Activated CD8-positive, alpha-beta memory T cell treated with anti-CD3 and anti-CD28 coated beads for 36 hours (primary cell): ENCODE measurements at regions not wholly inside any gene's neighbourhood (a gene's known extent, or its start where the extent isn't known, plus 50 kb on each side); places are given as distances from the start of the nearest gene placed in this dataset.
"Not testable (repeated sequence)": the region's sequence is repeated elsewhere in the genome, so short reads cannot be mapped to it uniquely, and the experiment has no call there.

ENCODE experiments used
- CTCF ChIA-PET: fragments of 350-600 bp; sonication (Branson Sonifier 250); formaldehyde crosslinking; loops from one replicate; lab custom pipeline; 2021; ENCODE audit warnings: antibody characterized with exemption; lab: Charles Lee
- POLR2A ChIA-PET: fragments of 350-600 bp; sonication (Branson Sonifier 250); formaldehyde crosslinking; loops from one replicate; lab custom pipeline; 2021; ENCODE audit warnings: antibody characterized with exemption; lab: Charles Lee

DNA sequence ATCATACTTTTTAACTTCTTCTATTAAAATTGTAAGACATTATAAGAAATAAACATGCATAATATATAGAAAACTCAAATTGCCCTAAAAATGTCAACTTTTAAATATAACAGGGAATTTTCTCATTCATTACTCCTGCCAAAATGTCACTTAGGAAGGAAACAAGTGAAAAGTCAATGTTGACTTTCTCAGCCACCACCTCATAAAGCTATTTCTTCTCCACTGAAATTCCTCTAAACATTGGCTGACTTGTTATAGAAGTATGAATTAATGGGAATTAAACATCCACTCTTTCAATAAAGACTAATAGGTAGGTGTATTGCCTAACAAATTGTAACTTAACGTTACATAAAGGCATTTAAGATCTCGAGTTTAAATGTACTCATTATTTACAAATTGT is 499.7 kb upstream of the SYT4 start:
- CTCF ChIA-PET = no interaction called here
- POLR2A ChIA-PET = no interaction called here

DNA sequence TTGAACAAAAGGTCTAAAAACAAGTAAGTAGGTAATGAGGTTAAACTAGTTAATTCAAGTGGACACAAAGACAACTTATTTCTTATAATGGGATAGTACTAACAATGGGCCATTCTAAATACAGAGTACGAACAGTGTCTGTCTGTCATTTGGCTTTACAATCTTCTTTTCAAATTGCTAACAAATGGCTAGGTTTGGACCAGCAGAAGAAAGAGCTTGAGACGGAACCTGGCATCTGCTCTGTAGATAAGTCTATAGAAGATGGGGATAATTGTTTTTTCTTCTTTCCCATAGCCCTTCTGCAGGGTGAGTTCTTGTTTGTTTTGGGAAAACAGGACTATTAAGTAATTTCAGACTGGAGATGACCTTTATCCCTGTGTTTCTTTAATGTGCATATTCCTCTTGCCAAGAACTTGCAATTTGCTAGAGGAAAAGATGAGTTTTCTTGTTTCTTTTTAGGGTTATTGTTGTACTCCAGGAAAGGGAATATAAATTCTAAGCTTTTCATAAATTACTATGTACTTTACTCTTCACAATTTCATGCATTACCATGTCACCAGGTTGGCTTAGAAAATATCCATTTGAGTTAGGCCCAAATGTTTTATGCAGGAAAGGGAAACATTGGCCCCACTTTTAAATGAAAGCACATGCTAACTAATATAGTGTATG is 500.5 kb upstream of the SYT4 start:
- POLR2A ChIA-PET = no interaction called here
- CTCF ChIA-PET = no interaction called here

DNA sequence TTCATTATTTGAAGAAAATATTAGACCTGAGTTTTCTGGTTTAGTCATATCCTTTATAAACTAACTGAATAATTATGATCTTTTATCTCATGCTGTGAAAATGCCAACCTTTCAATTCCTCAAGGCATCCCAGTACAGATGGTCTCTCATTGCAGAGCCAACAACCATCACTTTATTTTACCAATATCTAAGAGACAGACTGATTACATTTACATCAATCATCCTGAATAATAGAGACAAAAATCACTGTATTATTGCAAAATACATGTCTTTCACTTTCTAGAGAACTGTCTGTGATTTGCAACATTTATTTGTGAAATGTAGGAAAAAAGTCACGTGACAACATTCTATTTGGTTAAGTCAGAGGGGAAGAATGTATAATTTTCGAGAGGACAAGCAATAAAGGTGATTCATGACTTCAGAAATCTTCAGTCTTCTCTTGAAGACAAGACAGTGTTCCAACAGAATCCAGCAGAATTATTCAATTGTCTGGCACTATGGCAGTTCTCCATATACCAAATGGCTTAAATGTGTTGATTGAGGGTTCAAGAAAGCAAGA is 503.6 kb upstream of the SYT4 start:
- ChIA-PET CTCF (no interaction called here), POLR2A (no interaction called here)

DNA sequence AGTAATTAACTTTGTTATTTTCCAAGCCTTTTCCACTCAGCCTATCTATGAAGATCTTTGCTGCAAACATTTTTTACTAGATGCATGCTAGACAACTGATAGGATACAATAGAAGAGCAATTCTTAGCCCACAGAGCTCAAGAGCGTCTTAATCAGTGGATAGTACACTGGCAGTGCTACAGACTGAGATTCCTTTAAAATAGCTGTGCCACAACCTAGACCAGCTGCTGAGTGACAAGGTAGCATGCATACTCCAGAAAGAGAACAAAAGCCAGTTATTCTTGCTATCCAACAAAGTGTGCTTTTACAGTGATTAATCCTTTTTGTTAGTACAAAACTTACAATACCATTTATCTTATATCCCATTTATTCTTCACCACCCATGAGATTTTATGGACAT is 507.9 kb upstream of the SYT4 start:
- ChIA-PET POLR2A (no interaction called here), CTCF (no interaction called here)

DNA sequence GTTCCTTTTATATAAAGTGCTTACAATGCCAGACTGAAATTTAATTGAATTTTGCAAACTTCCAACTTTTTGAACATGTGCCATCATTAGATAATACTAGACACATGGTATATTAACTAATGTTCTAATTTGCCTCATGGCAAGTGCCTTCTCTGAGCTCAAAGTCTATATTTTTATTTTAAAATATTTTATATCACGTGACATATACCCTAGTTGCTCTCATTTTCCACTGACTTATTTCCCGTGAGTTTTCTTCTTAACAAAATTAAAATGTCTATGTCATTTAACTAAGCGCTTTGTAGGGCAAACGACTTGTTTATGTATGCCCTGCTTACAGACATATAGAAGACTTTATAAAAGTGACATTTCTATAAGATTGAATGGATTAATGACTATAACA is 509.6 kb upstream of the SYT4 start:
- ChIA-PET POLR2A (no interaction called here), CTCF (no interaction called here)

DNA sequence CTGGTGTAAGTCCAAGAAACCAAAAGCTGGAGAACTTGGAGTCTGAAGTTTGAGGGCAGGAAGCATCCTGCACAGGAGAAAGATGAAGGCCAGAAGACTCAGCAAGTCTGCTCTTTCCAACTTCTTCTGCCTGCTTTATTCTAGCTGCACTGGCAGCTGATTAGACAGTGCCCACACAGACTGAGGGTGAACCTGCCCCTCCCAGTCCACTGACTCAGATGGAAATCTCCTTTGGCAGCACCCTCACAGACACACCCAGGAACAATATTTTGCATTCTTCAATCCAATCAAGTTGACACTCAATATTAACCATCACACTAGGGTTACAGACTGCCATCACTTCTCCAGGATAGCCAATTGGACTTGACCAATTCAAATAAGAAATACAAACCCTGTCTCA is 510.4 kb upstream of the SYT4 start:
- POLR2A ChIA-PET = not testable (repeated sequence)
- CTCF ChIA-PET = interaction anchor here (0.6 to 1.4 kb wide), 2 partner anchors 8 to 12 kb away, joined by 3 to 4 read pairs; no protein-coding TSS in a partner anchor

DNA sequence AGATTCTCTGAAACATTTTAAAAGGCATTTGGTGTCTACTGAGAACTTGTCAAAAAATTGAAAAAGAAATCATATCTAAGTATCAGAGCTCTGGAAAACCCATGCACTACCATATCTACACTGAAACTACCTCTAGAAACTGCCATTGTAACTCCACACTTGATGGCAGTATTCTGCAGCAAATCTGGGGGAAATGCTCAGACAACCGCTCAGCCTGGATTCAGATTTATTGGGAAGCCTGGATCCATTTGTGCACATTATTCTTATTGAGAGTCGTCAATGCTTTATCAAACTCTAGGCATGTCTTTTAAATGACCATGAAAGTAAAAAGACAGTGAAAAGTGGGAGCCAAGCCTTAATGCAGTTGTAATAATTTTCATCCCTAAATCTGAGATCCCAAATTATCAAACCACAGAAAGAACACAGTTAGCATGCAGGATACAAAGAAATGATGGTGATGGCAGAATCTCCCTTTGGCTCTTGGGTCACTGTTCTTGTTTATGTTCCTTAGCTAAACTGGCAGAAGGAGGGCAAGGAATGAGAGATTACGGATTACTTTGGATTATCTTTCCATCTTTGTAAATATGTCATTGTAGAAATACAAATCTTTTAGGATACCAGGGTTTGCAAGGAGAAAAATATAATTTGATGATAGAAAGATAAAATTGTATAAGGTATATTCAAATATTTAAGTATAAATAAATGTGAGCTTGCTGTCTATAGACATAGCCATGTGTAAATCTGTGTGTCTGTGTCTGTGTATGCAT is 512.1 kb upstream of the SYT4 start:
- CTCF ChIA-PET = interaction anchor here (1.4 kb wide), 1 partner anchor 10 kb away, joined by 3 read pairs; no protein-coding TSS in a partner anchor

DNA sequence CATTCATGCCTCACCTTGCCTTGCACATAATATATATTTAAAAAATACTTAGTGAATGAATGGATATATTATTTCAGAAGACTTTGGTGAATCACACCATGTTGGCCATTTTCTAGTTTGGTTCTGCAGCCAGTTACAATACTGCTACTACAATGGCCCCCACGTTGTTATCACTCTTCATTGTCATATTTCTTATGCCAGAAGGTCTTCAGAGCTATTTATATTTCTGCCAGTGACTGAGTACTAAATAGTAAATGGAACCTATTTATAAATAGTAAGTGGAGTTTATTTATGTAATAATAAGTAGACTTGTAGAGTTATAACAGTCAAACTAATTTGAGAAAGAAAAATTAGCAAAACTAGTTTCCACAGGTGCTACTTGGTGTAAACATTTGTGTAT is 516.6 kb upstream of the SYT4 start:
- POLR2A ChIA-PET = no interaction called here
- CTCF ChIA-PET = no interaction called here

More for the DNA sequence above, 512.1 kb upstream of the SYT4 start:
- POLR2A ChIA-PET = no interaction called here

DNA sequence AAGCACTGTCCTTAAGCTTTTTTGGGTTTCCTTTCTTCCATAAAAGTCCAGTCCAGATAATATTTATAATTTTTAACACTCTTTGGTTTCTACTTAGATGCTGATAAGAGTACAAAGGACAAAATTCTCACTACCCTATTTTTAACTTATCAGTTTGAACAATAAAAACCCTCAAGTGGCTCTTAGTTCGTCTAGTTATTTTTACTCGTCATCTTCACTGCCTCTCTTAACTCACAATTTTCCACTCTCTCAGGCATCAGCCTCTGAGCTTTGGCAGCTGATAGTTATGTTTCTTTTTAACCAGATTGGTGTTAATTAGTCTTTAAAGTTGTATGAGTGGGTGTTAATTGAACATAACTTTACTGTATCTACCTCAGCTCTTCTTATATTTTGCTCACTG is 517.1 kb upstream of the SYT4 start:
- ChIA-PET CTCF (no interaction called here), POLR2A (no interaction called here)

DNA sequence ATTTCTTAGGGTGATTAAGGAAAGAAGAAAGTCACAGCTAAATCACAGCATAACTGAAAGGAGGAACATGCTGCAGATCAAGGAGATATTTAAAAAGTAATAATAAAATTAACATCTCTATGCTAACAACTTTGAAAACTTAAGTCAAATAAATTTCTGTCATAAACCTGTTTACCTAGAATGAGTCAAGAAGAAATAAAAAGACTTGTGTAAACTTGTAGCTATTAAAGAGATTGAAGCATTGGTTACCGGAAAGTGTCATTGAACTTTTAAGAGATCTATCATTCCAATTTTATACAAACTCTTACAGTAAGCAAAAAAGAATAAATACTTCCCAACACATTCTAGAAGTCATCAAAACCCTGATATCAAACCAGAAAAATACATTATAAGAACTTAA is 520.1 kb upstream of the SYT4 start:
- CTCF ChIA-PET = no interaction called here
- POLR2A ChIA-PET = no interaction called here

DNA sequence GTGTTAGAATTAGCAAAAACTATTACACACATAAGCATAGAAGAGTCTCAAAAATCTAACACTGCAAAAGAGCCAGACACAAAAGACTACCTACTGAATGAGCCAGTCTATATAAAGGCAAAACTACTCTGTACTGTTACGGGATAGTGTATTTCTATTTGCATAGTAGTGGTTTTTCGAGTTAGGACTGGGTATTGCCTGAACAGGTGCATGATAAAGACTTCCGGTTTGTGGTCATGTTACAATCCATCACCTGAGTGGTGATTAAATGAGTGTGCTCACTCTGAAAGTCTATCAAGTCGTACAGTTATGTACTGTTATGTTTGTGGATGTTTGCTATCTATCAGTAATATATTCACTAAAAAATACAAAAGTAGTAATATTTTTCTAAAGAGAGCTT is 523.3 kb upstream of the SYT4 start:
- ChIA-PET CTCF (no interaction called here), POLR2A (no interaction called here)

DNA sequence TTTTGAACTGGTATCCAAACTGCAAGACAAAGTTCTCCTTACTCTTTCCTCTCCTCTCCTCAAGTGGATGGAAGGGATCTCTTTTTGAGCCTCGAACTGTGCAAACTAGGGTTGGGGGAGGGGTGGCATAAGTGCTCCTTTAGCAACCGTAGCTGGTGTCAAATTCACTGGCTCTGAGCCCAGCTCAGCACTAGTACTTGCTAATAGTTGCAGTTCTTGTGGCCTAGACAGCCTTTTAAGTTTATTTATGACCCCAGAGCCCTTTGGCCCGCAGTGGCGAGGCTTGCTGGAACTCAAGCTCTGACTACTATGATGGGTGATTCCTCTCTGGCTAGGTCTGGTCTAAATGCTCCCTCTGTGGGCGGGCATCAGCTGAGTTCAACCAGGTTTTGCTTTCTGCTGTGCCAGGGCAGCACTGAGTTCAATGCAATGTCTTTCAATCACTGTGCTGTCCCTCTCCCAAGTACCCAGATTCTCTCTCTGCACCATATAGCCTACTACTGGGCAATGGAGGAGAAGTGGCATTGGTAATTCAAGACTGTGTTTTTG is 528.4 kb upstream of the SYT4 start:
- ChIA-PET POLR2A (no interaction called here), CTCF (no interaction called here)

DNA sequence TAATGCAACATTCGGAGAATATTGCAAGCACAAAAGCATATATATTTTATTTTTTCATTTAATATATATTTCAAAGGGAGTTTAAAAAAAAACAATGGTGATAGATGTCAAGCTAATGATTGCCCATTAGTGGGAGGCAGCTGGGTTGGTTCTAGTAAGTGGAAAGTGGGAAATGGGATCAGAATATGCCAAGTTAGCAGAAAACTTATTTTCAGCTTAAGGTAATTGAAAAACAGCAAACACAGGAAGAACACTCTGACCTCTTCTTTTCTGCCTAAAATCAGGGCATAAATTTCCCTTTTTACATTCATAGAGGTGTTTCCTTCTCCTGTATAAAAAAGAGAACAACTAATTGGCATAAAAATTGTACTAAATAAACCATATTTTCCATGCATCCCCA is 535.3 kb upstream of the SYT4 start:
- ChIA-PET CTCF (interaction anchor here (0.6 kb wide), 1 partner anchor 125 kb away, joined by 4 read pairs; no protein-coding TSS in a partner anchor), POLR2A (no interaction called here)

DNA sequence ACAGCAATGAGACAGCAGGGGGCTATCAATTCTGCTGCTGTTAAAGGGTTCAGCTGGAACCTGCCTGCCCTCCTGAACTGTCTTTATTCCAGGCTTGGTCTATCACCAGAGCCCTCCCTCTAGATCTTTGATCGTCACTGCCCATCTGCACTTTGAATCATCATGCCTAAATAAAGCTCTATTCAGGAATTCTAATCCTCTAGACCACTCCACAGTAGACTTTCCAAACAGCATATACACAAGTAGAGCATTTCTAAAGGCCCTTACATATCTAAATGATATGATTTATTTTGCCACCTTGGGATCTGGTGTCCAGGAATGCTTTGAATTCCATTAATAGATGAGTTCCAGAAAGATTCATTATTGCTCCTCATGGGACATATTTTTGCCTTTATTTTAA is 542.1 kb upstream of the SYT4 start:
- CTCF ChIA-PET = no interaction called here
- POLR2A ChIA-PET = no interaction called here

DNA sequence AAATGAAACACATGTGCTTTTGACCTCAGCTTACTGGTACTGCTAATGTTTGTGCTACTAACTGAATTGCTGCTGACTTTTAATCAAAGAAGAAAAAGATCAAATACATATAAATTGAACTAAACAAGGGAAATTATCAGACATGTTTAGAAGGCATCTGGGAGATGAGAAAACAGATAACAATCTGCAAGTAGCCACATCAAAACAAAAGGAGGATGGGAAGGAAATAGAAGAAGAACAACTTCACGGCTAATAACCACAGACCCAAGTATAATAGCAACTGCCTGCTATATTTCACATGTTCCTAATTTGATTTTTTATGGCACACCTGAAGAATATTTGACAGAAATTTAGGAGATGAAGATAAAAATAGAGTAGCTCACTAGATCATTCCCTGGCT is 542.6 kb upstream of the SYT4 start:
- ChIA-PET CTCF (no interaction called here), POLR2A (no interaction called here)

DNA sequence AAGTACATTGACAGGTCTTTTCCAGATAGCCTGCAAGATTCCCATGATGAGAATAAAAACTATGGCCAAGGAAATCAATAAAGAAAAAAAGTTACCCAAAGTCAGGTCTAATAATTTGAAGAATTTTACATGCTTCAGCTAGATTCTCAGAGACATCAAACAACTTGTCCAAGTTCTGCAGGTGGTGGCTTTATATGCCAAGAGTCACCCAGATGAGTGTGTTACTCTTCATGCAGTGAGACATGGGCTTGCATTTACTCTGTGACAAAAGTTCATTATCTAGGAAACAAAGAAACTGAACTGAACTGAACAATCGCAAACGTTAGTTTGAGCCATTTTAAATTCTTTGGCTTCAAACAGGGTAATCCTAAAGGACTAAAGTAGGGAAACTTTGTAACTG is 548.5 kb upstream of the SYT4 start:
- ChIA-PET CTCF (no interaction called here), POLR2A (no interaction called here)

DNA sequence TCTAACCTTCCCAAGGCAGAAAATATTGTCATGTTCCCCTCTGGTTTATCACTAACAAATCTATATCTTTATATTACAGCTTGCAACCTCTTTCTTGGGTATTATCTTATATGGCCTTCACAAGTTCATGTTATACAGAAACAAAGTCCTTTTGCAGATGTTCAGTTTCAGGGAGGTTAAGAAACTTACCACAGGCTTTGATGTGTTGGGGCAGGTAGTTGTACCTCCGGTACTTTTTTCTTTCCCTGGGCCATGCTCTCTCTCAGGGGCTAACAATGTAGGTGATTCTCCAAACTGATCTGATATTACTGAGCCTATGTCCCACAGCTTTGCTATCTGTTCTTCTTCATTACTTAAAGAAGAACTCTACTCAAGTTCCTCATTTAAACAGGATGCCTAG is 548.9 kb upstream of the SYT4 start:
- ChIA-PET CTCF (no interaction called here), POLR2A (no interaction called here)

DNA sequence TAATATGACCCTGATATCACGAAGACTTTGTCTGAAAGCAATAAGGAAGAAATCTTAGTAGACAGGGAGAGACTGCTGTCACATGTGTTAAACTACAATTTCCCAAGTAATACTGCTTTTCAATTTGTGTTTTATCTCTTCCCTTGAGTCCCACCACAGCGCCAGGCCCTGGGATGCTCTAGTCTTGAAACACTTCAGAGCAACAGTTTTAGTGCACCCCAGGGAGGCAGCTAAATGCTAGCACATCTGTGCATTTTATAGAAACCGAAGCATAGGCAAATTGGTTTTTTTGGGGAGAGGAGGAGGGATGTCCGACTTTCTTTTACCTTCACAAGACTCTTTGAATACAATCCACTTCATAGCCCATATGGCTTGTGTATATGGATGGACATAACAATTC is 550.0 kb upstream of the SYT4 start:
- POLR2A ChIA-PET = no interaction called here

DNA sequence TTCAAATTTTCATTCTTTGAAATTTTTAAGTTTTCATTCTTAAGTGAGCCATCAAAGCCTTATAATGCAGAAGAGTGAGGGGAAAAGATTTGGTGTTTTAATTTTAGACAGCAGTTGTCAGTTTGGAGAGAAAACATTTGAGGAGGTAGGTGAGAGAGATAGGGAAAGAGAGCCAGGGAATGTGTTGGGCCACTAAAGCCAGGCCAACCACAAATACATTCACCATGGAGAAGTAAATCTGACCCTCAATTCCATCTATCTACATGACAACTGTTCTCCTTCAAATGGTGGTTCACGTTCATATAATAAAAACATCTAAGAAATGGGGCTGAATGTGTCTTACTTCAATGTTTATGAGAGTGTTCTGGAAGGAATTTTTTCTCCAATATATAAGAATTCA is 553.0 kb upstream of the SYT4 start:
- CTCF ChIA-PET = no interaction called here
- POLR2A ChIA-PET = no interaction called here

More for the DNA sequence above, 550.0 kb upstream of the SYT4 start:
- CTCF ChIA-PET = no interaction called here

DNA sequence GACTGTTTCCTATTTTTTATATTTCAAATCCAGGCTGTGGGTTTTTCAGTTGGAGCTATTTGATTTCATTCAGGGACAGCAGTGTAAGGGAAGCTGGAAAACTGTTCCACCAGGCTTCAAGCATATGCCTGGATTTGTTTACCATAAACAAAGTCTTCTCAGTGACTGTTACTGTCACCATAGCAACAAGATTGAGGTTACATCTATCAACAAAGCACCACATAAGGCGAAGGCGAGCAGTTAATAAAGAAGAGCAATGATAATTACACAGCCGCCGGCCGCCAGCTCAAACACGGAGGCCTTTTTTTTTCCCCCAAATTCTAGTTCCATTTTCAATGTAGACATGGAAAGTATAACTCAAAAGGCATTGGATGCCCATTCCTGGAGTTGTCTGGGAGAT is 553.7 kb upstream of the SYT4 start:
- ChIA-PET CTCF (no interaction called here), POLR2A (no interaction called here)

DNA sequence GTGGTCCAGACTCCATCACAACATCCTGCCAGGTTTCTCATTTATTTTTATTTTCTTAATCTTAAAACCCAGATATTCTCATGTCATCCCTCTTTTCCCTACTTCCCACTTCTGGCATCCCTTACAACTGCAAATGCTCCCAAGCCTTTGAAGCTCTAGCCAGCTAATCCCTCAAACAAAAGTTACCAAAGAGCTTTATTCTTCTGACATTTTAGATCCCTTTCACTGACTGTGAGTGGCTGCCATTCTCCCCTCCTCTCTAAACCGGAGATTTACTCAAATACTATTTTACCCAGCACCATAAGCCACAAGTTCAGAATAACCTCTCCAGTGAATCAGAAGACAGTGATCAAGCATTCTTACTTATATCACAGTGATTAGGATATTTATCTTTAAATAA is 569.0 kb upstream of the SYT4 start:
- POLR2A ChIA-PET = no interaction called here
- CTCF ChIA-PET = no interaction called here
